PC-9 (cell line): ENCODE measurements at regions not wholly inside any gene's neighbourhood (a gene's known extent, or its start where the extent isn't known, plus 50 kb on each side); places are given as distances from the start of the nearest gene placed in this dataset.

Source experiments
- BruUV-seq: library from RNA; stranded (reverse); fragments of 400-500 nt; replicated peaks from 2 replicates; lab custom pipeline; 2021; lab: Mats Ljungman, UMichigan
- CTCF ChIA-PET: fragments of 300-600 bp; sonication (Branson Sonifier 250); formaldehyde crosslinking; loops from one replicate; lab custom pipeline; 2022; ENCODE audit warnings: antibody characterized with exemption; lab: Charles Lee
- POLR2A ChIA-PET: fragments of 300-600 bp; sonication (Branson Sonifier 250); formaldehyde crosslinking; loops from one replicate; lab custom pipeline; 2022; ENCODE audit warnings: antibody characterized with exemption; ENCODE audit not compliant: unreplicated experiment; lab: Charles Lee
- DNase-seq, 2 experiments: peaks; one replicate each; pipeline versions ENCODE4 v3.0.0 to v3.0.0-alpha.2; 2015 to 2022; ENCODE audit warnings: mixed read lengths in 1 of 2
- H2AFZ ChIP-seq: fragments of 200-600 bp; sonication (generic); 2 replicates; pipeline ENCODE4 v1.8.1; 2017; ENCODE audit warnings: antibody characterized with exemption
- H3F3A ChIP-seq: fragments of 200-600 bp; sonication (generic); 2 replicates; pipeline ENCODE4 v1.8.1; 2017; ENCODE audit warnings: antibody characterized with exemption, mild to moderate bottlenecking, low read depth; ENCODE audit not compliant: insufficient read depth
- H3K27ac ChIP-seq: fragments of 200-600 bp; sonication (generic); 2 replicates; pipeline ENCODE4 v1.6.1; 2016; ENCODE audit warnings: mixed run types
- H3K27me3 ChIP-seq: fragments of 200-600 bp; sonication (generic); 2 replicates; pipeline ENCODE4 v1.6.1; 2016; ENCODE audit warnings: low read depth, mixed run types; ENCODE audit not compliant: insufficient read depth
- H3K36me3 ChIP-seq: fragments of 200-600 bp; sonication (generic); 2 replicates; pipeline ENCODE4 v1.6.1; 2016; ENCODE audit warnings: low read depth, mixed run types
- H3K4me1 ChIP-seq: fragments of 200-600 bp; sonication (generic); replicated peaks from 2 replicates; pipeline ENCODE4 v1.6.1; 2016; ENCODE audit warnings: mixed run types; ENCODE audit not compliant: insufficient read depth
- H3K4me2 ChIP-seq: fragments of 200-600 bp; sonication (generic); 2 replicates; pipeline ENCODE4 v1.6.1; 2017; ENCODE audit warnings: mixed run types
- H3K4me3 ChIP-seq: fragments of 200-600 bp; sonication (generic); 2 replicates; pipeline ENCODE4 v1.6.1; 2016; ENCODE audit warnings: mixed run types
- H3K79me2 ChIP-seq: fragments of 200-600 bp; sonication (generic); 2 replicates; pipeline ENCODE4 v1.6.1; 2017; ENCODE audit warnings: low read depth, mixed run types
- H3K9me2 ChIP-seq: fragments of 200-600 bp; sonication (generic); 2 replicates; pipeline ENCODE4 v1.8.1; 2017; ENCODE audit warnings: mild to moderate bottlenecking; ENCODE audit not compliant: insufficient read depth
- H3K9me3 ChIP-seq: fragments of 200-600 bp; sonication (generic); 2 replicates; pipeline ENCODE4 v1.8.1; 2016; ENCODE audit warnings: low read depth; ENCODE audit not compliant: insufficient read depth
- H4K20me1 ChIP-seq: fragments of 200-600 bp; sonication (generic); 2 replicates; pipeline ENCODE4 v1.8.1; 2017; ENCODE audit not compliant: insufficient read depth
- CTCF ChIP-seq: fragments of 200-600 bp; sonication (generic); conservative IDR thresholded peaks from 2 replicates; pipeline ENCODE4 v1.6.1; 2017; ENCODE audit warnings: mixed run types, antibody characterized with exemption, mild to moderate bottlenecking, moderate library complexity
- EZH2 ChIP-seq: fragments of 200-600 bp; sonication (generic); IDR thresholded peaks from 2 replicates; pipeline ENCODE4 v1.8.0; 2017; ENCODE audit warnings: antibody characterized with exemption, low read depth
- intact Hi-C: fragments of 100-400 bp; cut with micrococcal nuclease; formaldehyde crosslinking; loops from one replicate; pipeline ENCODE4 v1.10.0; 2022; ENCODE audit not compliant: unreplicated experiment

- intact Hi-C loops = no loop called here
- no peak overlapping the region for H3K4me2 ChIP-seq
- H3K4me1 ChIP-seq = no peaks in the 10 kb centered on the region
- TF ChIP-seq EZH2 (no peak), CTCF (no peak)
- no peak overlapping the region for H3K27ac ChIP-seq
- peaks cover 60% of the 10 kb centered on the region for H3K27me3 ChIP-seq
- POLR2A ChIA-PET = no interaction called here
- CTCF ChIA-PET = no interaction called here
- no peak for DNase-seq
- no peak overlapping the region for H2AFZ ChIP-seq
- H3K36me3 ChIP-seq = no peaks in the 10 kb centered on the region
- H3K9me3 ChIP-seq = no peaks in the 10 kb centered on the region
- BruUV-seq = no TSS peak
- H4K20me1 ChIP-seq = no peaks in the 10 kb centered on the region
- no peaks in the 10 kb centered on the region for H3K9me2 ChIP-seq
- no peaks in the 10 kb centered on the region for H3F3A ChIP-seq
- no peaks in the 10 kb centered on the region for H3K79me2 ChIP-seq
- no peak overlapping the region for H3K4me3 ChIP-seq
Observed at GRCh38 chr6:165877192-165877591, 214.2 kb upstream of the PDE10A start.

GRCh38 chr6:165876588-165876987 is 213.5 kb upstream of the PDE10A start:
- DNase-seq = no peak
- ChIA-PET CTCF (no interaction called here), POLR2A (no interaction called here)
- Histone ChIP-seq H3F3A (no peaks in the 10 kb centered on the region), H4K20me1 (no peaks in the 10 kb centered on the region), H3K79me2 (no peaks in the 10 kb centered on the region), H3K4me3 (no peak overlapping the region), H3K27ac (no peak overlapping the region), H2AFZ (no peak overlapping the region), H3K4me2 (no peak overlapping the region), H3K9me3 (no peaks in the 10 kb centered on the region), H3K9me2 (no peaks in the 10 kb centered on the region), H3K27me3 (peaks cover 57% of the 10 kb centered on the region), H3K36me3 (no peaks in the 10 kb centered on the region), H3K4me1 (no peaks in the 10 kb centered on the region)
- intact Hi-C loops = no loop called here
- no TSS peak for BruUV-seq
- TF ChIP-seq EZH2 (no peak), CTCF (no peak)

GRCh38 chr6:165875946-165876345 is 212.9 kb upstream of the PDE10A start:
- Histone ChIP-seq H3K4me1 (no peaks in the 10 kb centered on the region), H2AFZ (no peak overlapping the region), H3K79me2 (no peaks in the 10 kb centered on the region), H3K9me2 (no peaks in the 10 kb centered on the region), H3K9me3 (no peaks in the 10 kb centered on the region), H3K4me2 (no peak overlapping the region), H4K20me1 (no peaks in the 10 kb centered on the region), H3K4me3 (no peak overlapping the region), H3K27me3 (peaks cover 57% of the 10 kb centered on the region), H3K36me3 (no peaks in the 10 kb centered on the region), H3F3A (no peaks in the 10 kb centered on the region), H3K27ac (no peak overlapping the region)
- ChIA-PET POLR2A (no interaction called here), CTCF (no interaction called here)
- no peak for DNase-seq
- TF ChIP-seq CTCF (no peak), EZH2 (no peak)
- intact Hi-C loops = no loop called here
- BruUV-seq = no TSS peak
